ENCODE measurements at regions not wholly inside any gene's neighbourhood (a gene's known extent, or its start where the extent isn't known, plus 50 kb on each side); places are given as distances from the start of the nearest gene placed in this dataset.
"Not testable (repeated sequence)": the region's sequence is repeated elsewhere in the genome, so short reads cannot be mapped to it uniquely, and the experiment has no call there.

DNA sequence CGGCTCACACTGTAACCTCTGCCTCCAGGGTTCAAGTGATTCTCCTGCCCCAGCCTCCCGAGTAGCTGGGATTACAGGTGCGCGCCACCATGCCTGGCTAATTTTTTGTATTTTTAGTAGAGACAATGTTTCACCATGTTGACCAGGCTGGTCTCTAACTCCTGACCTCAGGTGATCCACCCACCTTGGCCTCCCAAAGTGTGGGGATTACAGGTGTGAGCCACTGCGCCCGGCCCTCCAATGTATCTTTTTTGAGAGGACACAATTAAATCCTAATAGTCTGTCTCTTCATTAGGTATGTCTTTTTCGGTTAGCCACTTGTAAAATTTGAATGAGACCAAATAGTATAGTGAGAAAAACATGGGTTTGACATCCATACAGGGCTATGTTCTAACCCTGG, 370.1 kb downstream of the RPS6KC1 start:
- TF ChIP-seq POLR2A, POLR2AphosphoS5 (IDR thresholded peaks at IDR 0.05): not testable (repeated sequence)
- TF ChIP-seq, protein P1, sequence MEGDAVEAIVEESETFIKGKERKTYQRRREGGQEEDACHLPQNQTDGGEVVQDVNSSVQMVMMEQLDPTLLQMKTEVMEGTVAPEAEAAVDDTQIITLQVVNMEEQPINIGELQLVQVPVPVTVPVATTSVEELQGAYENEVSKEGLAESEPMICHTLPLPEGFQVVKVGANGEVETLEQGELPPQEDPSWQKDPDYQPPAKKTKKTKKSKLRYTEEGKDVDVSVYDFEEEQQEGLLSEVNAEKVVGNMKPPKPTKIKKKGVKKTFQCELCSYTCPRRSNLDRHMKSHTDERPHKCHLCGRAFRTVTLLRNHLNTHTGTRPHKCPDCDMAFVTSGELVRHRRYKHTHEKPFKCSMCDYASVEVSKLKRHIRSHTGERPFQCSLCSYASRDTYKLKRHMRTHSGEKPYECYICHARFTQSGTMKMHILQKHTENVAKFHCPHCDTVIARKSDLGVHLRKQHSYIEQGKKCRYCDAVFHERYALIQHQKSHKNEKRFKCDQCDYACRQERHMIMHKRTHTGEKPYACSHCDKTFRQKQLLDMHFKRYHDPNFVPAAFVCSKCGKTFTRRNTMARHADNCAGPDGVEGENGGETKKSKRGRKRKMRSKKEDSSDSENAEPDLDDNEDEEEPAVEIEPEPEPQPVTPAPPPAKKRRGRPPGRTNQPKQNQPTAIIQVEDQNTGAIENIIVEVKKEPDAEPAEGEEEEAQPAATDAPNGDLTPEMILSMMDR (IDR thresholded peaks at IDR 0.05): not testable (repeated sequence)
